Osteoblast (primary cell): ENCODE measurements at regions not wholly inside any gene's neighbourhood (a gene's known extent, or its start where the extent isn't known, plus 50 kb on each side); places are given as distances from the start of the nearest gene placed in this dataset.

Experiments
- DNase-seq: peaks from one replicate; pipeline ENCODE4 v3.0.0; 2011; ENCODE audit warnings: low spot score, mixed read lengths; ENCODE audit not compliant: insufficient read length; ENCODE audit errors: missing footprints
- H2AFZ ChIP-seq: 2 replicates; pipeline ENCODE4 v1.6.0; 2011; ENCODE audit warnings: mild to moderate bottlenecking, low read length
- H3K27ac ChIP-seq: 2 replicates; pipeline ENCODE4 v1.5.1; 2011; ENCODE audit warnings: mild to moderate bottlenecking, low read depth, low read length, moderate library complexity
- H3K27me3 ChIP-seq: 2 replicates; pipeline ENCODE4 v1.6.0; 2012; ENCODE audit warnings: mild to moderate bottlenecking, control low read depth, inconsistent platforms, low read length, moderate library complexity; ENCODE audit not compliant: insufficient read depth
- H3K36me3 ChIP-seq: 2 replicates; pipeline ENCODE4 v1.5.1; 2011; ENCODE audit warnings: mild to moderate bottlenecking, low read length, control low read depth, moderate library complexity; ENCODE audit not compliant: insufficient read depth
- H3K4me1 ChIP-seq: 2 replicates; pipeline ENCODE4 v1.5.1; 2011; ENCODE audit warnings: mild to moderate bottlenecking, low read length, control low read depth, moderate library complexity; ENCODE audit not compliant: insufficient read depth
- H3K4me2 ChIP-seq: 2 replicates; pipeline ENCODE4 v1.6.0; 2011; ENCODE audit warnings: mild to moderate bottlenecking, low read length; ENCODE audit not compliant: insufficient read depth
- H3K4me3 ChIP-seq: fragments of 200-600 bp; sonication (generic); 3 replicates; pipeline ENCODE4 v1.5.1; 2012; ENCODE audit warnings: mild to moderate bottlenecking, low read length, inconsistent platforms; ENCODE audit not compliant: insufficient read depth
- H3K79me2 ChIP-seq: 2 replicates; pipeline ENCODE4 v1.6.0; 2012; ENCODE audit warnings: mild to moderate bottlenecking, low read length, control low read depth, inconsistent platforms; ENCODE audit not compliant: insufficient read depth
- H3K9me3 ChIP-seq: 2 replicates; pipeline ENCODE4 v1.5.1; 2011; ENCODE audit warnings: low read depth, low read length, control low read depth
- H4K20me1 ChIP-seq: 2 replicates; pipeline ENCODE4 v1.6.0; 2012; ENCODE audit warnings: mild to moderate bottlenecking, low read length, control low read depth; ENCODE audit not compliant: insufficient read depth
- TF ChIP-seq, protein P1 (sequence below): IDR thresholded peaks from 2 replicates; pipeline ENCODE4 v1.5.1; 2011; ENCODE audit warnings: mild to moderate bottlenecking, low read depth, low read length, moderate library complexity; ENCODE audit errors: extremely low read depth

DNA sequence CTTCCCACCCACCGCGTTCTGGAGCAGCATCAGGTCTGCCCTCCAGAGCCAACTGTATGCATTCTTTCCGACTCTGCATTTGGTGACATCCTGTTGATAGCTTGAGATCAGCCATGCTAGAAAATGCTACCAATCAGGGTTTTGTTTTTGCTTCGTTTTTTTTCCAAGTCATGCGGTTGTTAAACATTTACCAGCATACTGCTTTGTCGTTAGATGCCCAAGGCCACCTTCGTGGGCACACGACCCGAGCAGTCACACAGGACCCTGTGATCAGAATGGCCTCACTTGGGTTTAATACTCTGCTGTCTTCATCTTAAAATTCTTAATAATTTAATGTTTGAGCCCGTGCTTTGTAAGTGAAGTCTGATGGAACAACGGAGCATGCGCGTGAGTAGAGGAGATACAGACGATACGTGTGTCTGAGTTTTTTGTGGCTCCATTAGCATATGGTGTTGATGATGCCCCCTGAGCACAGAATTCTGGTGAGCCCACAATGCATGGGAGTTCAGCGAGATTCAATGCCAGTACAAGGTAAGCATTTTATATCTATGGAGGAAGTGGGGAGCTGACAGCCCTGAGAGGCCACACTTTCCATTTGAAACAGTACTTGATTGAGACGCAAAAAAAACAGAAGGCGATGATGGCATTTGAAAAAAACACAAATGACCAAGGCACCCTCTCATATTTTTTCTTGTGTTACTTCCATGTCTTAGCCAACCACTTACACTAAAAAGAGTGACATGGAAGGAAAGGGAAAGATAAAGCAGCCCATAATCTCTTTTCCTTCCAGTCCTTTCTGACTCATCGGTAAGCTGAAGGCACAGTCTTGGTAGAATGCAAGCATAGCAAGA lies 323.6 kb downstream of the BCOR start:
- no peak overlapping the region for H3K4me2 ChIP-seq
- H3K4me1 ChIP-seq = peaks cover 7% of the 10 kb centered on the region
- H3K27ac ChIP-seq = no peak overlapping the region
- no peak overlapping the region for H3K4me3 ChIP-seq
- DNase-seq = peak; percentile 42
- H3K79me2 ChIP-seq = no peaks in the 10 kb centered on the region
- peaks cover 7% of the 10 kb centered on the region for H3K27me3 ChIP-seq
- no peaks in the 10 kb centered on the region for H4K20me1 ChIP-seq
- TF ChIP-seq, protein P1, sequence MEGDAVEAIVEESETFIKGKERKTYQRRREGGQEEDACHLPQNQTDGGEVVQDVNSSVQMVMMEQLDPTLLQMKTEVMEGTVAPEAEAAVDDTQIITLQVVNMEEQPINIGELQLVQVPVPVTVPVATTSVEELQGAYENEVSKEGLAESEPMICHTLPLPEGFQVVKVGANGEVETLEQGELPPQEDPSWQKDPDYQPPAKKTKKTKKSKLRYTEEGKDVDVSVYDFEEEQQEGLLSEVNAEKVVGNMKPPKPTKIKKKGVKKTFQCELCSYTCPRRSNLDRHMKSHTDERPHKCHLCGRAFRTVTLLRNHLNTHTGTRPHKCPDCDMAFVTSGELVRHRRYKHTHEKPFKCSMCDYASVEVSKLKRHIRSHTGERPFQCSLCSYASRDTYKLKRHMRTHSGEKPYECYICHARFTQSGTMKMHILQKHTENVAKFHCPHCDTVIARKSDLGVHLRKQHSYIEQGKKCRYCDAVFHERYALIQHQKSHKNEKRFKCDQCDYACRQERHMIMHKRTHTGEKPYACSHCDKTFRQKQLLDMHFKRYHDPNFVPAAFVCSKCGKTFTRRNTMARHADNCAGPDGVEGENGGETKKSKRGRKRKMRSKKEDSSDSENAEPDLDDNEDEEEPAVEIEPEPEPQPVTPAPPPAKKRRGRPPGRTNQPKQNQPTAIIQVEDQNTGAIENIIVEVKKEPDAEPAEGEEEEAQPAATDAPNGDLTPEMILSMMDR = no peak
- H2AFZ ChIP-seq = no peak overlapping the region
- H3K36me3 ChIP-seq = no peaks in the 10 kb centered on the region
- no peaks in the 10 kb centered on the region for H3K9me3 ChIP-seq

DNA sequence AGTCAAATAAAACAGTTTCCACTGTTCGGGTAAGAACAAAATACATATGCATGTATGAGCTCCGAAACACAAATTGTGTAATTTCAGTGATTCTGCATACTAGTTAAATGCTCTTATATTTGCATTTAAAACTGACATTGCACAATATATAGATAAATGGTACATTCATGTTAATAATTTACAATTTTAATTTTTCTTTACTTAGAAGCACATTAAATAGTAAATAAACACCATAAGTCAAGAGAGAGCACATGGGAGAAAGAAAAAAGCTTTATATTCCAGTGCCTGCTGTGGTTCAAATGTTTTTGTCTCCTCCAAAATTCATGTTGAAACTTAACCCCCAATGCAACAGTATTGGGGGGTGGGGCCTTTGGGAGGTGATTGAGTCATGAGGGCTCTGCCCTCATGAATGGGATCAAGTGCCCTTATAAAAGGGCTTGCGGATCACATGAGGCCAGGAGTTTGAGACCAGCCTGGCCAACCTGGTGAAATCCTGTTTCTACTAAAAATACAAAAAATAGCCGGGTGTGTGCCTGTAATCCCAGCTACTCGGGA lies 322.9 kb downstream of the BCOR start:
- no peaks in the 10 kb centered on the region for H3K36me3 ChIP-seq
- H3K9me3 ChIP-seq = peaks cover under 1% of the 10 kb centered on the region
- no peak overlapping the region for H3K4me2 ChIP-seq
- H3K4me1 ChIP-seq = peaks cover 7% of the 10 kb centered on the region
- DNase-seq = no peak
- TF ChIP-seq, protein P1 = no peak
- no peak overlapping the region for H2AFZ ChIP-seq
- H3K27me3 ChIP-seq = peaks cover 10% of the 10 kb centered on the region
- H3K79me2 ChIP-seq = no peaks in the 10 kb centered on the region
- no peaks in the 10 kb centered on the region for H4K20me1 ChIP-seq
- no peak overlapping the region for H3K27ac ChIP-seq
- H3K4me3 ChIP-seq = no peak overlapping the region

DNA sequence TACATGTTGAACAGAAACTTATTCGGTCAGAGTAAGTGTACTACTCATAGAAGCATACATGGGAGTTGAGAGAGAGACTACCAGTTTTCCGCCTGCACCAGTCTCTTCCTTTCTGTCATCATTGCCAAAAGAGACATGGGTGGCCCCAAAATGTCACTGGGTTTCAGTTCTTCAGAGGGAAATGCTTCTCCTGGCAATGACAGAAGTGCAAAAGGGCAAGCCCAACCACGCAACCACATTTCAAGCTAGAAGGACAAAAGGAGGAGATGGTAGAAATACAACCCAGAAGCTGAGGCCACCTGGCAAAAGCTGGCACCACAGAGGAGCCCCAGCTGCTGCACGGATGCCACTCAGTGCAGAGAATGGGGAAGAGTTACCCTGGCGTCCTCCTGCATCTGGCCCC lies 320.1 kb downstream of the BCOR start:
- Histone ChIP-seq H3K4me3 (no peak overlapping the region), H4K20me1 (no peaks in the 10 kb centered on the region), H3K27ac (no peak overlapping the region), H3K79me2 (no peaks in the 10 kb centered on the region), H2AFZ (no peak overlapping the region), H3K36me3 (no peaks in the 10 kb centered on the region), H3K27me3 (peaks cover 12% of the 10 kb centered on the region), H3K4me1 (no peaks in the 10 kb centered on the region), H3K4me2 (no peak overlapping the region), H3K9me3 (peaks cover 3% of the 10 kb centered on the region)
- TF ChIP-seq, protein P1 = no peak
- DNase-seq = no peak
